Hepatocyte (in vitro differentiated cells): ENCODE measurements at regions not wholly inside any gene's neighbourhood (a gene's known extent, or its start where the extent isn't known, plus 50 kb on each side); places are given as distances from the start of the nearest gene placed in this dataset.

Experiments
- DNase-seq: peaks from one replicate; pipeline ENCODE4 v3.0.0-alpha.2; 2016; ENCODE audit warnings: low spot score
- H2AFZ ChIP-seq: fragments of 200-600 bp; sonication (generic); 2 replicates; pipeline ENCODE4 v1.6.0; 2016; ENCODE audit warnings: antibody characterized with exemption, mild to moderate bottlenecking
- H3K27ac ChIP-seq: fragments of 200-600 bp; sonication (generic); 2 replicates; pipeline ENCODE4 v1.5.1; 2016; ENCODE audit warnings: mild to moderate bottlenecking
- H3K27me3 ChIP-seq: fragments of 200-600 bp; sonication (generic); 2 replicates; pipeline ENCODE4 v1.6.1; 2016
- H3K36me3 ChIP-seq: fragments of 200-600 bp; sonication (generic); replicated peaks from 2 replicates; pipeline ENCODE4 v1.5.1; 2016; ENCODE audit warnings: low read depth; ENCODE audit not compliant: insufficient read depth
- H3K4me1 ChIP-seq: fragments of 200-600 bp; sonication (generic); 2 replicates; pipeline ENCODE4 v1.5.1; 2016; ENCODE audit warnings: mild to moderate bottlenecking, moderate library complexity; ENCODE audit not compliant: insufficient read depth
- H3K4me2 ChIP-seq: fragments of 200-600 bp; sonication (generic); 2 replicates; pipeline ENCODE4 v1.6.0; 2016
- H3K4me3 ChIP-seq: fragments of 200-600 bp; sonication (generic); 2 replicates; pipeline ENCODE4 v1.5.1; 2016; ENCODE audit warnings: mild to moderate bottlenecking
- H3K79me2 ChIP-seq: fragments of 200-600 bp; sonication (generic); 2 replicates; pipeline ENCODE4 v1.6.0; 2017; ENCODE audit warnings: mild to moderate bottlenecking
- H3K9me2 ChIP-seq: fragments of 200-600 bp; sonication (generic); replicated peaks from 2 replicates; pipeline ENCODE4 v1.6.0; 2017; ENCODE audit warnings: mild to moderate bottlenecking; ENCODE audit not compliant: insufficient read depth
- H3K9me3 ChIP-seq: fragments of 200-600 bp; sonication (generic); 2 replicates; pipeline ENCODE4 v1.5.1; 2016; ENCODE audit warnings: low read depth, mild to moderate bottlenecking
- H4K20me1 ChIP-seq: fragments of 200-600 bp; sonication (generic); 2 replicates; pipeline ENCODE4 v1.6.0; 2016; ENCODE audit warnings: mild to moderate bottlenecking; ENCODE audit not compliant: insufficient read depth, poor library complexity, severe bottlenecking
- EZH2 ChIP-seq: fragments of 200-600 bp; sonication (generic); IDR thresholded peaks from 2 replicates; pipeline ENCODE4 v1.6.1; 2016; ENCODE audit warnings: antibody characterized with exemption, mild to moderate bottlenecking, borderline replicate concordance
- EZH2phosphoT487 ChIP-seq: fragments of 200-600 bp; sonication (generic); IDR thresholded peaks from one replicate; pipeline ENCODE4 v1.6.1; 2018; ENCODE audit warnings: antibody characterized with exemption, mild to moderate bottlenecking, low read depth, moderate library complexity; ENCODE audit not compliant: unreplicated experiment, severe bottlenecking
- WGBS: methylation state at CpG from one replicate; pipeline ENCODE4 v1.1.6; 2016; ENCODE audit warnings: low lambda C conversion rate; ENCODE audit errors: missing lambda C conversion rate; 5-methylcytosine and 5-hydroxymethylcytosine counted together
- TF ChIP-seq, protein P1 (sequence below): fragments of 200-600 bp; sonication (generic); IDR thresholded peaks from 2 replicates; pipeline ENCODE4 v1.5.1; 2016; ENCODE audit warnings: antibody characterized with exemption, mild to moderate bottlenecking; ENCODE audit not compliant: poor library complexity

DNA sequence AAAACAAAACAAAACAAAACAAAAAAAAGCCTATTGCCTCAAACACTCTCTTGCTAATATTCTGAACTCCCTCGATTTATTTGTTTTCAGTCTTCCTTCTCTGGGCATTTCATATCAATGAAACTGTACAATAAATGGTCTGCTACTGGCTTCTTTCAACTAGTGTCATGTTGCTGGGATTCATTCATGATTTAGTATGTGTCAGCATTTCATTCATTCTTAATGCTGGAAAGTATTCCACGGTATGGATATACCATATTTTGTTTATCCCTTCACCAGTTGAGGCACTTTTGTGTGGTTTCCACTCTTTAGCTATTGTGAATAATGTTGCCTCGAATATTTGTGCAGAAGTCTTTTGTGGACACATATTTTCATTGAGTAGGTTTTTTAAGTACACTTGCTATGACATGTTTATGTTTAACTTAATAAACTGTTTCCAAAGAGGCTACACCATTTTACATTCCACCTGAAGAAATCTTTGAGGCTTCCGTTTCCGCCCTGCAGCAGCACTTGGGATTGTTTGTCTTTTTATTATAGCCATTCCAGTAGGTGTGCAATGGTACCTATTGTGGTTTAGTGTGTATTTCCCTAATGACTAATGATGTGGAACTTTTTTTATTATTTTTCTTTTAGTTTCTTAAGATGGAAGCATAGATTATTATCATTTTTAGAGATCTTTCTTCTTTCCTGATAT is 543.6 kb upstream of the SOX11 start:
- H3K27ac ChIP-seq: no peak overlapping the region
- H2AFZ ChIP-seq: no peak overlapping the region
- H3K36me3 ChIP-seq: no peaks in the 10 kb centered on the region
- DNase-seq: no peak
- H3K4me2 ChIP-seq: no peak overlapping the region
- no peaks in the 10 kb centered on the region for H3K9me2 ChIP-seq
- TF ChIP-seq, protein P1, sequence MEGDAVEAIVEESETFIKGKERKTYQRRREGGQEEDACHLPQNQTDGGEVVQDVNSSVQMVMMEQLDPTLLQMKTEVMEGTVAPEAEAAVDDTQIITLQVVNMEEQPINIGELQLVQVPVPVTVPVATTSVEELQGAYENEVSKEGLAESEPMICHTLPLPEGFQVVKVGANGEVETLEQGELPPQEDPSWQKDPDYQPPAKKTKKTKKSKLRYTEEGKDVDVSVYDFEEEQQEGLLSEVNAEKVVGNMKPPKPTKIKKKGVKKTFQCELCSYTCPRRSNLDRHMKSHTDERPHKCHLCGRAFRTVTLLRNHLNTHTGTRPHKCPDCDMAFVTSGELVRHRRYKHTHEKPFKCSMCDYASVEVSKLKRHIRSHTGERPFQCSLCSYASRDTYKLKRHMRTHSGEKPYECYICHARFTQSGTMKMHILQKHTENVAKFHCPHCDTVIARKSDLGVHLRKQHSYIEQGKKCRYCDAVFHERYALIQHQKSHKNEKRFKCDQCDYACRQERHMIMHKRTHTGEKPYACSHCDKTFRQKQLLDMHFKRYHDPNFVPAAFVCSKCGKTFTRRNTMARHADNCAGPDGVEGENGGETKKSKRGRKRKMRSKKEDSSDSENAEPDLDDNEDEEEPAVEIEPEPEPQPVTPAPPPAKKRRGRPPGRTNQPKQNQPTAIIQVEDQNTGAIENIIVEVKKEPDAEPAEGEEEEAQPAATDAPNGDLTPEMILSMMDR: no peak
- no peak for TF ChIP-seq EZH2phosphoT487
- no peak for TF ChIP-seq EZH2
- H3K9me3 ChIP-seq: no peaks in the 10 kb centered on the region
- H3K79me2 ChIP-seq: no peaks in the 10 kb centered on the region
- no peaks in the 10 kb centered on the region for H4K20me1 ChIP-seq
- WGBS: 89% methylated on average over 5 of the region's 5 CpGs
- H3K4me3 ChIP-seq: no peak overlapping the region
- H3K4me1 ChIP-seq: no peaks in the 10 kb centered on the region
- no peaks in the 10 kb centered on the region for H3K27me3 ChIP-seq

DNA sequence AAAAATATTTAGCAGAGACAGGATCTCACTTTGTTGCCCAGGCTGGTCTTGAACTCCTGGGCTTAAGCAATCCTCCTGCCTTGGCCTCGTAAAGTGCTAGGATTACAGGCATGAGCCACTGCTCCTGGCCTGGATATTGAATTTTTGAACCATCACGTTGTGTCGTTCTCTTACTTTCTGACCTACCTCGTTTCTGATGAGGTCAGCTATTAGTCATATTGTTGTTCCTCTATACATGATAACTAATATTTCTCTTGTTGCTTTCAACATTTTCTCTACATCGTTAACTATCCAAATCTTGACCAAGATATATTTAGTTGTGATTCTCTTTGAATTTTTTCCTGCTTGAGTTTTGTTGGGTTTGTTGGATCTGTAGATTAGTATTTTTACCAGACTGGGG is 541.3 kb upstream of the SOX11 start:
- Histone ChIP-seq H3K4me2 (no peak overlapping the region), H3K27me3 (no peaks in the 10 kb centered on the region), H3K9me2 (no peaks in the 10 kb centered on the region), H2AFZ (no peak overlapping the region), H3K36me3 (no peaks in the 10 kb centered on the region), H4K20me1 (no peaks in the 10 kb centered on the region), H3K4me1 (no peaks in the 10 kb centered on the region), H3K79me2 (no peaks in the 10 kb centered on the region), H3K27ac (no peak overlapping the region), H3K9me3 (no peaks in the 10 kb centered on the region), H3K4me3 (no peak overlapping the region)
- WGBS: 71% methylated on average over 5 of the region's 5 CpGs
- TF ChIP-seq, protein P1: no peak
- TF ChIP-seq EZH2phosphoT487: no peak
- TF ChIP-seq EZH2: no peak
- no peak for DNase-seq

DNA sequence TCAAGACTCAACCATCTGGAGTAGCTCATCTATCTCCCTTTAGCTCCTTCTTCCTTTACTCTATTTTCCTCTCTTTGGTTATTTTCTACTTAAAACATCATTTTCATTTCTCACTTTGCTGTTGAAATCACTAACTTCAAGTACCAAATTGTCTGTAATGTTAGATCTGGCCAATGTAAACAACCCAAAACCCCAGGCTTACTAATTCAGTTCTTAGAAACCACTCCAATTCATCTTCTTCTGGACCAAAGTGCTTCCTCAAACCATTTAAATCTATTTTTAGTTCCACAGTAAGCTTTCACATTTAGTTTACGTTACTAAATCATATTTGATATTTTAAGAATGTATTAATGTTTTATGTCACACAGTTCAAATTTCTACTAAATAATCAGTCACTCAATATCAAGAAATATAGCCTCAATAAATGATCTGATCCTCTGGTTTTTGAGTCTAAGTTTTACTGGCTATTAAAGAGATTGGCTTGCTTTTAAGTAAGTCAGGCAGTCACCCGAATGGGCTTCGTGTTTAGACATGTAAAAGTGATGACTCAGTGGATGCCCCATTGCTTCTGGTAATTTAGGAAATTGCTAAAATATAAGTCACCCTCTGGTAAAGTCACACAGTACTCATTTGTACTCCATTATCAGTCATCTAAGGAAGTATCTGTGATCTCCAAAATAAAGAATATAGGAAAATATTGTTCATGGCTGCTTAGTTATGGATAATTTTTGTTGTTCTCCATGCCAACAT is 527.2 kb upstream of the SOX11 start:
- H3K4me1 ChIP-seq: no peaks in the 10 kb centered on the region
- H3K27ac ChIP-seq: no peak overlapping the region
- no peak for DNase-seq
- TF ChIP-seq, protein P1: no peak
- TF ChIP-seq EZH2phosphoT487 (no peak), EZH2 (no peak)
- H4K20me1 ChIP-seq: no peaks in the 10 kb centered on the region
- no peak overlapping the region for H2AFZ ChIP-seq
- H3K36me3 ChIP-seq: no peaks in the 10 kb centered on the region
- no peak overlapping the region for H3K4me2 ChIP-seq
- 47% methylated on average over 3 of the region's 3 CpGs for WGBS
- no peaks in the 10 kb centered on the region for H3K9me2 ChIP-seq
- no peaks in the 10 kb centered on the region for H3K9me3 ChIP-seq
- no peaks in the 10 kb centered on the region for H3K79me2 ChIP-seq
- H3K27me3 ChIP-seq: no peaks in the 10 kb centered on the region
- no peak overlapping the region for H3K4me3 ChIP-seq
